IMR-90 (cell line): ENCODE measurements at regions not wholly inside any gene's neighbourhood (a gene's known extent, or its start where the extent isn't known, plus 50 kb on each side); places are given as distances from the start of the nearest gene placed in this dataset.
A peak's percentile ranks its signal among the peaks of the same experiment; 100 is the strongest.

Experiments used
- ATAC-seq: fragments of 200-7000 bp; cut with Tn5 transposase; 2 replicates; pipeline ENCODE4 v1.9.1; 2020; ENCODE audit warnings: low read depth, mild to moderate bottlenecking, moderate library complexity
- BruUV-seq: library from RNA; stranded (reverse); fragments of 400-500 nt; replicated peaks from 2 replicates; lab custom pipeline; 2021; lab: Mats Ljungman, UMichigan
- CTCF ChIA-PET: fragments of 300-600 bp; formaldehyde crosslinking; extraction: SDS; loops from one replicate; lab custom pipeline; 2021; ENCODE audit warnings: antibody characterized with exemption; lab: Yijun Ruan, JAX
- POLR2A ChIA-PET: fragments of 300-600 bp; sonication (Branson Sonifier 250); formaldehyde crosslinking; loops from one replicate; lab custom pipeline; 2022; ENCODE audit warnings: antibody characterized with exemption; ENCODE audit not compliant: unreplicated experiment; lab: Charles Lee
- DNase-seq: peaks from one replicate; pipeline ENCODE4 v3.0.0; 2013
- H2AFZ ChIP-seq: replicated peaks from 2 replicates; pipeline ENCODE3; 2013; ENCODE audit warnings: low read length, mild to moderate bottlenecking; ENCODE audit not compliant: poor library complexity
- H2AK5ac ChIP-seq: 2 replicates; pipeline ENCODE4 v1.6.1; 2013; ENCODE audit warnings: low read depth, low read length, inconsistent platforms
- H2AK9ac ChIP-seq: replicated peaks from 2 replicates; pipeline ENCODE3; 2013; ENCODE audit warnings: mild to moderate bottlenecking, low read depth, low read length, moderate library complexity; ENCODE audit not compliant: poor library complexity
- H2BK120ac ChIP-seq: 2 replicates; pipeline ENCODE4 v1.6.1; 2013; ENCODE audit warnings: low read depth, low read length, inconsistent platforms
- H2BK15ac ChIP-seq: 3 replicates; pipeline ENCODE4 v1.6.1; 2013; ENCODE audit warnings: low read depth, low read length, inconsistent platforms
- H2BK20ac ChIP-seq: 2 replicates; pipeline ENCODE4 v1.6.1; 2013; ENCODE audit warnings: low read depth, mild to moderate bottlenecking, inconsistent platforms, low read length, moderate library complexity
- H2BK5ac ChIP-seq: 2 replicates; pipeline ENCODE4 v1.6.1; 2013; ENCODE audit warnings: mild to moderate bottlenecking, low read depth, low read length, inconsistent platforms; ENCODE audit not compliant: poor library complexity, severe bottlenecking
- H3K14ac ChIP-seq: replicated peaks from 2 replicates; pipeline ENCODE4 v1.6.1; 2013; ENCODE audit warnings: low read depth, low read length, inconsistent platforms
- H3K18ac ChIP-seq: 2 replicates; pipeline ENCODE4 v1.6.1; 2013; ENCODE audit warnings: low read depth, low read length, control low read depth
- H3K23ac ChIP-seq: 2 replicates; pipeline ENCODE4 v1.6.1; 2013; ENCODE audit warnings: low read depth, low read length, inconsistent platforms
- H3K27ac ChIP-seq: 2 replicates; pipeline ENCODE4 v1.5.1; 2013; ENCODE audit warnings: mild to moderate bottlenecking, control low read depth, low read length; ENCODE audit not compliant: insufficient read depth
- H3K27me3 ChIP-seq: 2 replicates; pipeline ENCODE4 v1.6.1; 2013; ENCODE audit warnings: low read length; ENCODE audit not compliant: control insufficient read depth, insufficient read depth
- H3K36me3 ChIP-seq: 2 replicates; pipeline ENCODE4 v1.6.1; 2013; ENCODE audit warnings: low read length, mixed read lengths; ENCODE audit not compliant: control insufficient read depth, insufficient read depth
- H3K4ac ChIP-seq: 2 replicates; pipeline ENCODE4 v1.6.1; 2013; ENCODE audit warnings: low read depth, low read length, inconsistent platforms
- H3K4me1 ChIP-seq: 2 replicates; pipeline ENCODE4 v1.6.1; 2013; ENCODE audit warnings: low read length, mixed read lengths; ENCODE audit not compliant: control insufficient read depth, insufficient read depth
- H3K4me2 ChIP-seq: 2 replicates; pipeline ENCODE4 v1.6.1; 2013; ENCODE audit warnings: low read depth, mild to moderate bottlenecking, control low read depth, low read length, moderate library complexity
- H3K4me3 ChIP-seq: 2 replicates; pipeline ENCODE4 v1.5.1; 2013; ENCODE audit warnings: low read depth, mild to moderate bottlenecking, control low read depth, low read length, moderate library complexity; ENCODE audit not compliant: insufficient read depth
- H3K56ac ChIP-seq: 2 replicates; pipeline ENCODE4 v1.6.1; 2013; ENCODE audit warnings: low read length, inconsistent platforms; ENCODE audit not compliant: insufficient read depth; ENCODE audit errors: extremely low read depth
- H3K79me1 ChIP-seq, 2 experiments: 2 replicates each; pipeline ENCODE4 v1.6.1; 2013; ENCODE audit warnings: low read length in 2 of 2, inconsistent platforms in 1 of 2, low read depth in 1 of 2
- H3K9ac ChIP-seq: 2 replicates; pipeline ENCODE4 v1.6.1; 2013; ENCODE audit warnings: low read depth, low read length, control low read depth
- H3K9me1 ChIP-seq: 2 replicates; pipeline ENCODE4 v1.6.1; 2013; ENCODE audit warnings: low read length, inconsistent platforms; ENCODE audit not compliant: insufficient read depth
- H3K9me3 ChIP-seq: 2 replicates; pipeline ENCODE4 v1.6.1; 2013; ENCODE audit warnings: low read length; ENCODE audit not compliant: control insufficient read depth, insufficient read depth
- H4K20me1 ChIP-seq: 2 replicates; pipeline ENCODE4 v1.6.1; 2013; ENCODE audit warnings: low read length, inconsistent platforms; ENCODE audit not compliant: insufficient read depth
- H4K5ac ChIP-seq: 2 replicates; pipeline ENCODE4 v1.6.1; 2013; ENCODE audit warnings: mild to moderate bottlenecking, low read depth, low read length, control low read depth
- H4K8ac ChIP-seq, 2 experiments: 2 replicates each; pipeline ENCODE4 v1.6.1; 2013; ENCODE audit warnings: low read depth in 2 of 2, low read length in 2 of 2, control low read depth in 1 of 2, inconsistent platforms in 1 of 2
- H4K91ac ChIP-seq: 2 replicates; pipeline ENCODE4 v1.6.1; 2013; ENCODE audit warnings: low read depth, low read length, inconsistent platforms; ENCODE audit not compliant: insufficient read depth
- BHLHE40 ChIP-seq: fragments of 150-350 bp; IDR thresholded peaks from 2 replicates; pipeline ENCODE4 v1.6.1; 2016; ENCODE audit warnings: mild to moderate bottlenecking, low read depth, low read length
- CEBPB ChIP-seq: IDR thresholded peaks from 2 replicates; pipeline ENCODE4 v1.6.1; 2012; ENCODE audit warnings: low read depth, low read length, improper control_type of control experiment
- CHD1 ChIP-seq: IDR thresholded peaks from 2 replicates; pipeline ENCODE4 v1.6.1; 2012; ENCODE audit warnings: low read depth, low read length, improper control_type of control experiment
- CTCF ChIP-seq: conservative IDR thresholded peaks from 2 replicates; pipeline ENCODE4 v1.5.1; 2012; ENCODE audit warnings: mild to moderate bottlenecking, low read depth, low read length, improper control_type of control experiment
- ELK1 ChIP-seq: fragments of 150-350 bp; IDR thresholded peaks from 2 replicates; pipeline ENCODE4 v1.6.1; 2016; ENCODE audit warnings: low read depth, mild to moderate bottlenecking, low read length, moderate library complexity, borderline replicate concordance
- FOS ChIP-seq: fragments of 150-350 bp; IDR thresholded peaks from 2 replicates; pipeline ENCODE4 v1.6.1; 2016; ENCODE audit warnings: low read depth, low read length
- MAFK ChIP-seq: IDR thresholded peaks from 2 replicates; pipeline ENCODE4 v1.6.1; 2012; ENCODE audit warnings: low read depth, low read length, improper control_type of control experiment
- MAZ ChIP-seq: IDR thresholded peaks from 2 replicates; pipeline ENCODE4 v1.6.1; 2012; ENCODE audit warnings: low read depth, mild to moderate bottlenecking, low read length, improper control_type of control experiment, moderate library complexity, borderline replicate concordance
- MXI1 ChIP-seq: IDR thresholded peaks from 2 replicates; pipeline ENCODE4 v1.6.1; 2012; ENCODE audit warnings: low read depth, mild to moderate bottlenecking, low read length, moderate library complexity, borderline replicate concordance
- NFE2L2 ChIP-seq: fragments of 150-350 bp; IDR thresholded peaks from 2 replicates; pipeline ENCODE4 v1.6.1; 2016; ENCODE audit warnings: low read depth, mild to moderate bottlenecking, low read length
- POLR2A ChIP-seq: IDR thresholded peaks from 2 replicates; pipeline ENCODE4 v1.6.1; 2012; ENCODE audit warnings: mild to moderate bottlenecking, low read depth, low read length
- RAD21 ChIP-seq: IDR thresholded peaks from 2 replicates; pipeline ENCODE4 v1.6.1; 2012; ENCODE audit warnings: low read length, improper control_type of control experiment
- RCOR1 ChIP-seq: IDR thresholded peaks from 2 replicates; pipeline ENCODE4 v1.6.1; 2012; ENCODE audit warnings: mild to moderate bottlenecking, low read length, improper control_type of control experiment; ENCODE audit not compliant: insufficient replicate concordance
- USF2 ChIP-seq: fragments of 150-350 bp; IDR thresholded peaks from 2 replicates; pipeline ENCODE4 v1.6.1; 2017; ENCODE audit warnings: mild to moderate bottlenecking, antibody characterized with exemption, low read length, low read depth
- WGBS, 2 experiments: methylation state at CpG; one replicate each; pipeline versions ENCODE4 v1.1.5 to v1.1.7; 2013; ENCODE audit warnings: missing lambda C conversion rate in 2 of 2; ENCODE audit not compliant: insufficient read length in 1 of 2; ENCODE audit errors: extremely low coverage in 2 of 2; 5-methylcytosine and 5-hydroxymethylcytosine counted together
- dilution Hi-C: fragments of 300-500 bp; cut with HindIII; formaldehyde crosslinking; loops from one replicate; pipeline ENCODE4 v1.14.3; 2018; ENCODE audit warnings: low sequenced_read_pairs; ENCODE audit not compliant: unreplicated experiment
- in situ Hi-C: fragments of 300-500 bp; cut with MboI; formaldehyde crosslinking; loops from 3 replicates; pipeline ENCODE4 v1.14.3; 2019; ENCODE audit warnings: low sequenced_read_pairs, inconsistent platforms, mixed read lengths
- intact Hi-C: fragments of 100-400 bp; cut with micrococcal nuclease; formaldehyde crosslinking; loops from 2 replicates; pipeline ENCODE4 v1.10.0; 2022

GRCh38 chrX:40933132-40933705, 152.0 kb upstream of the USP9X start:
- peak overlapping the region; percentile 77; the same call in 1 of the 2 replicates for H2BK20ac ChIP-seq
- H2BK15ac ChIP-seq = no peak overlapping the region
- H2AK5ac ChIP-seq = no peak overlapping the region
- peak overlapping the region; percentile 63 for H3K56ac ChIP-seq
- H3K27ac ChIP-seq = peak overlapping the region; percentile 66; the same call in 1 of the 2 replicates
- H4K8ac ChIP-seq = peak overlapping the region in 1 of 2 experiments; percentile 74; a peak in 3 of 4 replicates
- H2AFZ ChIP-seq = no peak overlapping the region
- in situ Hi-C loops = no loop called here
- peak overlapping the region; percentile 67 for H2BK120ac ChIP-seq
- WGBS, 2 experiments = 14% methylated on average over 2 of the region's 7 CpGs; no CpG with 5 or more reads in 1 of the 2 experiments
- H3K4me2 ChIP-seq = peak overlapping the region; percentile 79
- H3K27me3 ChIP-seq = no peaks in the 10 kb centered on the region
- peak overlapping the region; percentile 35; the same call in 1 of the 2 replicates for H3K4me3 ChIP-seq
- no peaks in the 10 kb centered on the region for H4K20me1 ChIP-seq
- intact Hi-C loops = loop anchor here (1.0 kb wide), 1 partner anchor 182 kb away; no protein-coding TSS in a partner anchor
- peaks cover 0 to 3% of the 10 kb centered on the region in 2 experiments; a peak in 1 of 4 replicates for H3K79me1 ChIP-seq
- dilution Hi-C loops = no loop called here
- H3K9me1 ChIP-seq = no peaks in the 10 kb centered on the region
- peak overlapping the region; percentile 40; the same call in 1 of the 2 replicates for H3K9ac ChIP-seq
- H2BK5ac ChIP-seq = peak overlapping the region; percentile 74
- ChIA-PET CTCF (interaction anchor here (0.7 kb wide), 1 partner anchor 136 kb away, joined by 4 read pairs; no protein-coding TSS in a partner anchor), POLR2A (interaction anchor here (0.5 to 0.6 kb wide), 2 partner anchors 60 to 390 kb away, joined by 3 read pairs; no protein-coding TSS in a partner anchor)
- peaks cover 5% of the 10 kb centered on the region for H3K9me3 ChIP-seq
- H3K18ac ChIP-seq = peak overlapping the region; percentile 71; the same call in 1 of the 2 replicates
- H3K36me3 ChIP-seq = no peaks in the 10 kb centered on the region
- peak overlapping the region; percentile 32 for H4K5ac ChIP-seq
- no peak overlapping the region for H2AK9ac ChIP-seq
- 0 out of 2 replicates have a peak, but pooled peaks cover 2% of the 10 kb centered on the region for H3K4me1 ChIP-seq
- peak overlapping the region; percentile 7; the same call in 1 of the 2 replicates for H3K4ac ChIP-seq
- H3K14ac ChIP-seq = peak overlapping the region; percentile 46
- no TSS peak for BruUV-seq
- ATAC-seq = peak; percentile 10; the same call in 1 of the 2 replicates
- peak overlapping the region; percentile 8; the same call in 1 of the 2 replicates for H3K23ac ChIP-seq
- H4K91ac ChIP-seq = peak overlapping the region; percentile 50; the same call in 1 of the 2 replicates
- DNase-seq = peak; percentile 27
- TF ChIP-seq MXI1 = no peak
- no peak for TF ChIP-seq RAD21
- no peak for TF ChIP-seq RCOR1
- TF ChIP-seq CHD1 = no peak
- TF ChIP-seq BHLHE40 = no peak
- TF ChIP-seq NFE2L2 = no peak
- TF ChIP-seq USF2 = no peak
- TF ChIP-seq FOS = no peak
- no peak for TF ChIP-seq ELK1
- no peak for TF ChIP-seq POLR2A
- no peak for TF ChIP-seq MAZ
- TF ChIP-seq MAFK = no peak
- no peak for TF ChIP-seq CEBPB
- TF ChIP-seq CTCF = no peak
